ENCODE measurements at regions not wholly inside any gene's neighbourhood (a gene's known extent, or its start where the extent isn't known, plus 50 kb on each side); places are given as distances from the start of the nearest gene placed in this dataset.

GRCh38 chr12:25054076-25054782 is 105.3 kb upstream of the BCAT1 start:
- WGBS, 2 donors: 44 to 45% methylated on average over 4 of the region's 4 CpGs
- no peak for ATAC-seq (ENCODE audit: low FRiP score in 2 of 2)
- TF ChIP-seq EP300 (IDR thresholded peaks at IDR 0.05) (no peak), POLR2A (IDR thresholded peaks at IDR 0.05) (no peak), CTCF (IDR thresholded peaks at IDR 0.05) (no peak)
- Histone ChIP-seq H3K27ac (peak overlapping the region in 2 of 4 donors; percentile 82 to 83), H3K9me3 (no peaks in the 10 kb centered on the region), H3K36me3 (no peaks in the 10 kb centered on the region), H3K4me3 (peak overlapping the region in 2 of 4 donors; percentile 2 to 51), H3K27me3 (no peaks in the 10 kb centered on the region), H3K4me1 (peaks cover 0 to 7% (median 0%) of the 10 kb centered on the region in 4 donors)
- no peak for DNase-seq

GRCh38 chr12:25052914-25053211 is 104.0 kb upstream of the BCAT1 start:
- H3K9me3 ChIP-seq: no peaks in the 10 kb centered on the region
- 14 to 21% methylated on average over 1 of the region's 1 CpG for WGBS, 2 donors
- H3K27me3 ChIP-seq: no peaks in the 10 kb centered on the region
- TF ChIP-seq POLR2A (IDR thresholded peaks at IDR 0.05) (no peak), CTCF (IDR thresholded peaks at IDR 0.05) (peak in 1 of 6 experiments; percentile 8), EP300 (IDR thresholded peaks at IDR 0.05) (no peak), POLR2AphosphoS5 (IDR thresholded peaks at IDR 0.05) (no peak)
- H3K4me3 ChIP-seq: peak overlapping the region in 3 of 4 donors; percentile 33 to 51 (median 43)
- peaks cover 0 to 7% (median 0%) of the 10 kb centered on the region in 4 donors for H3K4me1 ChIP-seq
- DNase-seq (no peak), ATAC-seq (ENCODE audit: low FRiP score in 2 of 2) (peak; percentile 7 to 35)
- no peaks in the 10 kb centered on the region for H3K36me3 ChIP-seq
- H3K27ac ChIP-seq: peak overlapping the region; percentile 78 to 83 (median 81)

- Histone ChIP-seq H3K9me3 (peaks cover 0 to 3% (median under 1%) of the 10 kb centered on the region in 4 donors), H3K4me1 (peaks cover 0 to 7% (median 0%) of the 10 kb centered on the region in 4 donors), H3K36me3 (no peaks in the 10 kb centered on the region), H3K27ac (peak overlapping the region; percentile 78 to 83 (median 81)), H3K27me3 (no peaks in the 10 kb centered on the region), H3K4me3 (peak overlapping the region in 3 of 4 donors; percentile 33 to 51 (median 43))
- ATAC-seq (ENCODE audit: low FRiP score in 2 of 2) (peak; percentile 93), DNase-seq (peak in 1 of 2 donors; percentile 61)
- WGBS, 2 donors: 21 to 26% methylated on average over 11 of the region's 11 CpGs
- TF ChIP-seq CTCF (IDR thresholded peaks at IDR 0.05): peak in 1 of 6 experiments; percentile 10
- TF ChIP-seq POLR2A (IDR thresholded peaks at IDR 0.05): peak in 3 of 4 donors; percentile 39 to 60 (median 40)
- TF ChIP-seq EP300 (IDR thresholded peaks at IDR 0.05): no peak
- TF ChIP-seq POLR2AphosphoS5 (IDR thresholded peaks at IDR 0.05): peak in 1 of 2 donors; percentile 18
Observed at GRCh38 chr12:25052196-25052913, 103.5 kb upstream of the BCAT1 start.

GRCh38 chr12:25051656-25052195 is 102.8 kb upstream of the BCAT1 start:
- ATAC-seq (ENCODE audit: low FRiP score in 2 of 2) (peak; percentile 40 to 41), DNase-seq (peak in 1 of 2 donors; percentile 24)
- H3K9me3 ChIP-seq: peaks cover under 1 to 8% (median 5%) of the 10 kb centered on the region in 4 donors
- no peaks in the 10 kb centered on the region for H3K27me3 ChIP-seq
- peaks cover 0 to 7% (median 0%) of the 10 kb centered on the region in 4 donors for H3K4me1 ChIP-seq
- peak overlapping the region; percentile 78 to 83 (median 81) for H3K27ac ChIP-seq
- H3K36me3 ChIP-seq: no peaks in the 10 kb centered on the region
- peak overlapping the region in 3 of 4 donors; percentile 33 to 51 (median 43) for H3K4me3 ChIP-seq
- WGBS, 2 donors: 30 to 42% methylated on average over 5 of the region's 5 CpGs
- TF ChIP-seq EP300 (IDR thresholded peaks at IDR 0.05) (no peak), POLR2A (IDR thresholded peaks at IDR 0.05) (no peak), CTCF (IDR thresholded peaks at IDR 0.05) (no peak), POLR2AphosphoS5 (IDR thresholded peaks at IDR 0.05) (no peak)

All from upper lobe of left lung (tissue), 6 donors.